ENCODE measurements at regions not wholly inside any gene's neighbourhood (a gene's known extent, or its start where the extent isn't known, plus 50 kb on each side); places are given as distances from the start of the nearest gene placed in this dataset.

- Histone ChIP-seq H2AK5ac (ENCODE audit: low read depth, low read length) (no peak overlapping the region), H4K91ac (ENCODE audit: insufficient read depth, low read depth, low read length) (no peak overlapping the region), H2BK120ac (ENCODE audit: low read depth, low read length) (no peak overlapping the region), H3K56ac (ENCODE audit: extremely low read depth, insufficient read depth, low read length) (no peak overlapping the region), H4K8ac (ENCODE audit: low read depth in 2 of 2, low read length in 2 of 2) (no peak overlapping the region), H3K79me1 (ENCODE audit: low read depth in 1 of 2, low read length in 2 of 2) (no peaks in the 10 kb centered on the region), H3K4me1 (ENCODE audit: control insufficient read depth, insufficient read depth, low read length) (no peaks in the 10 kb centered on the region), H2AK9ac (replicated peaks; ENCODE audit: low read depth, low read length, poor library complexity) (no peak overlapping the region), H3K4me3 (ENCODE audit: insufficient read depth, low read depth, low read length) (no peak overlapping the region), H3K14ac (replicated peaks; ENCODE audit: low read depth, low read length) (no peak overlapping the region), H3K9me1 (ENCODE audit: insufficient read depth, low read length) (no peaks in the 10 kb centered on the region), H3K36me3 (ENCODE audit: control insufficient read depth, insufficient read depth, low read length) (no peaks in the 10 kb centered on the region), H2BK20ac (ENCODE audit: low read depth, low read length) (no peak overlapping the region), H3K27me3 (ENCODE audit: control insufficient read depth, insufficient read depth, low read length) (no peaks in the 10 kb centered on the region; the same call in 1 of the 2 replicates), H3K23ac (ENCODE audit: low read depth, low read length) (no peak overlapping the region), H3K18ac (ENCODE audit: low read depth, low read length) (no peak overlapping the region), H2BK5ac (ENCODE audit: low read depth, low read length, poor library complexity, severe bottlenecking) (no peak overlapping the region), H3K9ac (ENCODE audit: low read depth, low read length) (no peak overlapping the region), H3K4ac (ENCODE audit: low read depth, low read length) (no peak overlapping the region), H3K27ac (ENCODE audit: insufficient read depth, low read length) (no peak overlapping the region), H4K5ac (ENCODE audit: low read depth, low read length) (no peak overlapping the region), H3K4me2 (ENCODE audit: low read depth, low read length) (no peak overlapping the region), H2AFZ (replicated peaks; ENCODE audit: low read length, poor library complexity) (no peak overlapping the region), H2BK15ac (ENCODE audit: low read depth, low read length) (no peak overlapping the region), H3K9me3 (ENCODE audit: control insufficient read depth, insufficient read depth, low read length) (0 out of 2 replicates have a peak, but pooled peaks cover 2% of the 10 kb centered on the region), H4K20me1 (ENCODE audit: insufficient read depth, low read length) (no peaks in the 10 kb centered on the region)
- DNase-seq (no peak), ATAC-seq (ENCODE audit: low read depth) (no peak)
- no TSS peak for BruUV-seq (replicated peaks)
- in situ Hi-C loops (cut with MboI; ENCODE audit: low sequenced_read_pairs) (no loop called here), dilution Hi-C loops (cut with HindIII; ENCODE audit: low sequenced_read_pairs, unreplicated experiment) (no loop called here), intact Hi-C loops (cut with micrococcal nuclease) (no loop called here)
- POLR2A ChIA-PET (ENCODE audit: unreplicated experiment): no interaction called here
- TF ChIP-seq BHLHE40 (IDR thresholded peaks at IDR 0.05; ENCODE audit: low read depth, low read length) (no peak), POLR2A (IDR thresholded peaks at IDR 0.05; ENCODE audit: low read depth, low read length) (no peak), CEBPB (IDR thresholded peaks at IDR 0.05; ENCODE audit: low read depth, low read length) (no peak), ELK1 (IDR thresholded peaks at IDR 0.05; ENCODE audit: borderline replicate concordance, low read depth, low read length) (no peak), SMC3 (IDR thresholded peaks at IDR 0.05; ENCODE audit: low read depth, low read length) (no peak), USF2 (IDR thresholded peaks at IDR 0.05; ENCODE audit: low read depth, low read length) (no peak), NFE2L2 (IDR thresholded peaks at IDR 0.05; ENCODE audit: low read depth, low read length) (no peak)
- CTCF ChIA-PET: no interaction called here
- no CpG with 5 or more reads among the region's 2 CpGs for WGBS, 2 experiments (ENCODE audit: extremely low coverage in 2 of 2, insufficient read length in 1 of 2)
Observed at GRCh38 chr16:74146643-74147042, 150.0 kb upstream of the PSMD7 start.
